OCI-M1 (cell line): ENCODE measurements at regions not wholly inside any gene's neighbourhood (a gene's known extent, or its start where the extent isn't known, plus 50 kb on each side); places are given as distances from the start of the nearest gene placed in this dataset.
"Not testable (repeated sequence)": the region's sequence is repeated elsewhere in the genome, so short reads cannot be mapped to it uniquely, and the experiment has no call there.

Experiments
- DNase-seq: peaks from one replicate; lab custom pipeline; 2025; lab: John Stamatoyannopoulos, UW

GRCh38 chr22:45061332-45061731 lies 51.5 kb upstream of the PHF21B start:
- no peak for DNase-seq

- DNase-seq = peak; percentile 26
These were observed 54.8 kb upstream of the PHF21B start for GRCh38 chr22:45064313-45065278.

- no peak for DNase-seq
These were observed 55.9 kb upstream of the PHF21B start for GRCh38 chr22:45065726-45066125.

GRCh38 chr22:45067731-45068130 lies 57.9 kb upstream of the PHF21B start:
- DNase-seq = no peak

- no peak for DNase-seq
These were observed 60.1 kb upstream of the PHF21B start for GRCh38 chr22:45069925-45070324.

- no peak for DNase-seq
These were observed 61.8 kb upstream of the PHF21B start for GRCh38 chr22:45071618-45072017.

- no peak for DNase-seq
These were observed 62.6 kb upstream of the PHF21B start for GRCh38 chr22:45072322-45072903.

- DNase-seq = no peak
These were observed 63.3 kb upstream of the PHF21B start for GRCh38 chr22:45073064-45073463.

GRCh38 chr22:45077286-45077685 lies 67.5 kb upstream of the PHF21B start:
- DNase-seq = no peak

- DNase-seq = no peak
These were observed 68.1 kb upstream of the PHF21B start for GRCh38 chr22:45077826-45078334.

- DNase-seq = no peak
These were observed 73.0 kb upstream of the PHF21B start for GRCh38 chr22:45082795-45083194.

GRCh38 chr22:45083659-45084305 lies 74.0 kb upstream of the PHF21B start:
- no peak for DNase-seq

GRCh38 chr22:45084400-45084920 lies 74.7 kb upstream of the PHF21B start:
- no peak for DNase-seq

GRCh38 chr22:45087802-45088201 lies 75.9 kb upstream of the NUP50 start:
- DNase-seq = no peak

- no peak for DNase-seq
These were observed 75.1 kb upstream of the NUP50 start for GRCh38 chr22:45088576-45088975.

- no peak for DNase-seq
These were observed 73.2 kb upstream of the NUP50 start for GRCh38 chr22:45090497-45090910.

GRCh38 chr22:45091254-45091854 lies 72.4 kb upstream of the NUP50 start:
- DNase-seq = no peak

- DNase-seq = not testable (repeated sequence)
These were observed 71.8 kb upstream of the NUP50 start for GRCh38 chr22:45091875-45092274.

- no peak for DNase-seq
These were observed 71.1 kb upstream of the NUP50 start for GRCh38 chr22:45092644-45093043.

- DNase-seq = no peak
These were observed 70.1 kb upstream of the NUP50 start for GRCh38 chr22:45093609-45094008.

- DNase-seq = no peak
These were observed 69.5 kb upstream of the NUP50 start for GRCh38 chr22:45094081-45094720.
